ENCODE measurements at regions not wholly inside any gene's neighbourhood (a gene's known extent, or its start where the extent isn't known, plus 50 kb on each side); places are given as distances from the start of the nearest gene placed in this dataset.
"Not testable (repeated sequence)": the region's sequence is repeated elsewhere in the genome, so short reads cannot be mapped to it uniquely, and the experiment has no call there.

- not testable (repeated sequence) for H3K27ac ChIP-seq (ENCODE audit: low read length); H3K4me3 ChIP-seq (ENCODE audit: low read length); H3K27me3 ChIP-seq (ENCODE audit: control insufficient read depth, insufficient read depth, low read length); H3K9me3 ChIP-seq (ENCODE audit: control insufficient read depth, insufficient read depth, low read length); H3K4me1 ChIP-seq (ENCODE audit: control insufficient read depth, insufficient read depth, low read length); H3K36me3 ChIP-seq (ENCODE audit: control insufficient read depth, insufficient read depth, low read length); DNase-seq (ENCODE audit: low read depth, low spot score)
- WGBS (ENCODE audit: insufficient coverage, insufficient read length): no CpG with 5 or more reads among the region's 69 CpGs
Observed at GRCh38 chr17:34039759-34040555, 215.1 kb upstream of the CCL2 start.

DNA sequence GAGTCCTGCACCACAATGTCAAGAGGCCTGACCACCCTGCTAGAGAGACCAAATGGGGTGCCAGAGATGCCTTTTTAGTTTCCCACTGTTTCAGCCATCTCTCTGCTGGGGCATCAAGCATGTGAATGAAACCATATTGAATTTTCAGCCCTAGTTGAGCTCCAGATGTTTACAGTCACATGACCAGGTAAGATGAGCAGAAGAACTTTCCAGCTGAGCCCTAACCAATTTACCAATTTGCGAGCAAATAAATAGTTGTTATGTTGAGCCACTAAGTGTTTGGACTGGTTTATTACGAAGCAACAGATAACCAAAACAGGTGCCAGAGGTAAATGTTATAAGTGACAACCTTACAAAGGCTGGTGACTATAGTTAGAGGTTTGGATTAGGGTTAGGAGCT lies 209.1 kb upstream of the CCL2 start:
- Histone ChIP-seq H3K27me3 (ENCODE audit: control insufficient read depth, insufficient read depth, low read length) (no peaks in the 10 kb centered on the region; the same call in 1 of the 2 replicates), H3K9me3 (ENCODE audit: control insufficient read depth, insufficient read depth, low read length) (no peaks in the 10 kb centered on the region)
- WGBS (ENCODE audit: insufficient coverage, insufficient read length): no CpG with 5 or more reads among the region's 2 CpGs

GRCh38 chr17:34051046-34051445 lies 204.0 kb upstream of the CCL2 start:
- H3K36me3 ChIP-seq (ENCODE audit: control insufficient read depth, insufficient read depth, low read length): no peaks in the 10 kb centered on the region
- no peak for DNase-seq (ENCODE audit: low read depth, low spot score)
- H3K4me3 ChIP-seq (ENCODE audit: low read length): no peak overlapping the region
- H3K9me3 ChIP-seq (ENCODE audit: control insufficient read depth, insufficient read depth, low read length): no peaks in the 10 kb centered on the region
- no peaks in the 10 kb centered on the region; the same call in 1 of the 2 replicates for H3K27me3 ChIP-seq (ENCODE audit: control insufficient read depth, insufficient read depth, low read length)
- no CpG with 5 or more reads among the region's 3 CpGs for WGBS (ENCODE audit: insufficient coverage, insufficient read length)
- no peak overlapping the region for H3K27ac ChIP-seq (ENCODE audit: low read length)
- no peaks in the 10 kb centered on the region for H3K4me1 ChIP-seq (ENCODE audit: control insufficient read depth, insufficient read depth, low read length)

More for the DNA sequence above, 209.1 kb upstream of the CCL2 start:
- DNase-seq (ENCODE audit: low read depth, low spot score): no peak
- no peak overlapping the region for H3K4me3 ChIP-seq (ENCODE audit: low read length)
- no peaks in the 10 kb centered on the region for H3K4me1 ChIP-seq (ENCODE audit: control insufficient read depth, insufficient read depth, low read length)
- no peak overlapping the region for H3K27ac ChIP-seq (ENCODE audit: low read length)
- no peaks in the 10 kb centered on the region for H3K36me3 ChIP-seq (ENCODE audit: control insufficient read depth, insufficient read depth, low read length)

DNA sequence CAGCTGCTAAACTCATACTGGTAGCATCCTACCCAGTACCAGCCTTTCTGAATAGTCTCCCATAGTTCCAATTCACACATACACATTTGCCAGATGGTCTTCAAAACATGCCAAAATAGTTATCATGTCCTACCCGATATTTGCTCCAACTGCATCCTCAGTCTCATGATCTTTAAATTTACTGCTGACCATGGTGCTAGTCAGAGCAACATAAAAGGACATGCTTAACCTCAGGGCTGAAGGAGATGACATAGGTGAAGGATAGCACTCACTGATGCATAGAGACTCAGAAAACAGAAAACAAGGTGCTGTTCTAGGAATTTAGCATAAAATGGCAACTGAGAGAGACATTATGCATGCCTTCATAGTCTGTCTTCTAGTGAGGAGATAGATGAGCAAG lies 200.6 kb upstream of the CCL2 start:
- H3K36me3 ChIP-seq (ENCODE audit: control insufficient read depth, insufficient read depth, low read length): no peaks in the 10 kb centered on the region
- no peaks in the 10 kb centered on the region for H3K4me1 ChIP-seq (ENCODE audit: control insufficient read depth, insufficient read depth, low read length)
- no peaks in the 10 kb centered on the region for H3K27me3 ChIP-seq (ENCODE audit: control insufficient read depth, insufficient read depth, low read length)
- DNase-seq (ENCODE audit: low read depth, low spot score): no peak
- no peak overlapping the region for H3K27ac ChIP-seq (ENCODE audit: low read length)
- no peak overlapping the region for H3K4me3 ChIP-seq (ENCODE audit: low read length)
- no peaks in the 10 kb centered on the region for H3K9me3 ChIP-seq (ENCODE audit: control insufficient read depth, insufficient read depth, low read length)
- WGBS (ENCODE audit: insufficient coverage, insufficient read length): no CpG with 5 or more reads among the region's 1 CpG

- H3K27me3 ChIP-seq (ENCODE audit: control insufficient read depth, insufficient read depth, low read length): no peaks in the 10 kb centered on the region
- no peak for DNase-seq (ENCODE audit: low read depth, low spot score)
- no peak overlapping the region for H3K4me3 ChIP-seq (ENCODE audit: low read length)
- no CpG with 5 or more reads among the region's 3 CpGs for WGBS (ENCODE audit: insufficient coverage, insufficient read length)
- H3K4me1 ChIP-seq (ENCODE audit: control insufficient read depth, insufficient read depth, low read length): no peaks in the 10 kb centered on the region
- no peaks in the 10 kb centered on the region for H3K9me3 ChIP-seq (ENCODE audit: control insufficient read depth, insufficient read depth, low read length)
- no peak overlapping the region for H3K27ac ChIP-seq (ENCODE audit: low read length)
- H3K36me3 ChIP-seq (ENCODE audit: control insufficient read depth, insufficient read depth, low read length): no peaks in the 10 kb centered on the region
Observed at GRCh38 chr17:34055606-34056005, 199.5 kb upstream of the CCL2 start.

GRCh38 chr17:34059423-34060220 lies 195.5 kb upstream of the CCL2 start:
- H3K36me3 ChIP-seq (ENCODE audit: control insufficient read depth, insufficient read depth, low read length): no peaks in the 10 kb centered on the region
- H3K9me3 ChIP-seq (ENCODE audit: control insufficient read depth, insufficient read depth, low read length): no peaks in the 10 kb centered on the region
- WGBS (ENCODE audit: insufficient coverage, insufficient read length): no CpG with 5 or more reads among the region's 10 CpGs

GRCh38 chr17:34066528-34066927 lies 188.6 kb upstream of the CCL2 start:
- no peak overlapping the region for H3K4me3 ChIP-seq (ENCODE audit: low read length)
- no peaks in the 10 kb centered on the region for H3K36me3 ChIP-seq (ENCODE audit: control insufficient read depth, insufficient read depth, low read length)
- WGBS (ENCODE audit: insufficient coverage, insufficient read length): no CpG with 5 or more reads among the region's 3 CpGs
- H3K27ac ChIP-seq (ENCODE audit: low read length): no peak overlapping the region
- DNase-seq (ENCODE audit: low read depth, low spot score): no peak
- no peaks in the 10 kb centered on the region for H3K27me3 ChIP-seq (ENCODE audit: control insufficient read depth, insufficient read depth, low read length)
- no peaks in the 10 kb centered on the region for H3K4me1 ChIP-seq (ENCODE audit: control insufficient read depth, insufficient read depth, low read length)
- no peaks in the 10 kb centered on the region for H3K9me3 ChIP-seq (ENCODE audit: control insufficient read depth, insufficient read depth, low read length)

More at GRCh38 chr17:34059423-34060220, 195.5 kb upstream of the CCL2 start:
- Histone ChIP-seq H3K4me3 (ENCODE audit: low read length) (no peak overlapping the region), H3K27ac (ENCODE audit: low read length) (no peak overlapping the region), H3K27me3 (ENCODE audit: control insufficient read depth, insufficient read depth, low read length) (no peaks in the 10 kb centered on the region), H3K4me1 (ENCODE audit: control insufficient read depth, insufficient read depth, low read length) (no peaks in the 10 kb centered on the region)
- no peak for DNase-seq (ENCODE audit: low read depth, low spot score)

DNA sequence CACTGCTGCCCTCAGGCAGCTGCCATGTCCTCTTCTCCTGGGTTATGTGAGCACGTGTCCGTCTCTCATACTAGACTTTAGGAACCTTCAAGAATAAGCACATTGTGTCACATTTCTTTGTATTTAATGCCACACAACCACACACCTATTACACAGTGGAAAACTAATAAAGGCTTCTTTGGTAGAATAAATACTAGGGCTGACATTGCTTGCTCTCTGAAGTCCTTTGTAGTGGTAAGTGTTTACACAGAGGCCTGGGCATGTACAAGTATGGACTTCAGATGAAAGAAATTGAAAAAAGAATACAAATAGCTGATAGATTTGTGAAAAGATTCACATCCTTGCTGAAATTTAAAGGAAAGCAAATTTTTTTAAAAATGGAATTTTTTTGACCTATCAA lies 188.1 kb upstream of the CCL2 start:
- no peak overlapping the region for H3K27ac ChIP-seq (ENCODE audit: low read length)
- WGBS (ENCODE audit: insufficient coverage, insufficient read length): no CpG with 5 or more reads among the region's 2 CpGs
- H3K27me3 ChIP-seq (ENCODE audit: control insufficient read depth, insufficient read depth, low read length): no peaks in the 10 kb centered on the region
- no peaks in the 10 kb centered on the region for H3K4me1 ChIP-seq (ENCODE audit: control insufficient read depth, insufficient read depth, low read length)
- H3K9me3 ChIP-seq (ENCODE audit: control insufficient read depth, insufficient read depth, low read length): no peaks in the 10 kb centered on the region
- DNase-seq (ENCODE audit: low read depth, low spot score): no peak
- H3K36me3 ChIP-seq (ENCODE audit: control insufficient read depth, insufficient read depth, low read length): no peaks in the 10 kb centered on the region
- H3K4me3 ChIP-seq (ENCODE audit: low read length): no peak overlapping the region

GRCh38 chr17:34068571-34068970 lies 186.5 kb upstream of the CCL2 start:
- Histone ChIP-seq H3K27me3 (ENCODE audit: control insufficient read depth, insufficient read depth, low read length) (no peaks in the 10 kb centered on the region), H3K4me3 (ENCODE audit: low read length) (no peak overlapping the region), H3K27ac (ENCODE audit: low read length) (no peak overlapping the region), H3K9me3 (ENCODE audit: control insufficient read depth, insufficient read depth, low read length) (no peaks in the 10 kb centered on the region), H3K36me3 (ENCODE audit: control insufficient read depth, insufficient read depth, low read length) (no peaks in the 10 kb centered on the region), H3K4me1 (ENCODE audit: control insufficient read depth, insufficient read depth, low read length) (no peaks in the 10 kb centered on the region)
- no CpG with 5 or more reads among the region's 1 CpG for WGBS (ENCODE audit: insufficient coverage, insufficient read length)
- DNase-seq (ENCODE audit: low read depth, low spot score): no peak

DNA sequence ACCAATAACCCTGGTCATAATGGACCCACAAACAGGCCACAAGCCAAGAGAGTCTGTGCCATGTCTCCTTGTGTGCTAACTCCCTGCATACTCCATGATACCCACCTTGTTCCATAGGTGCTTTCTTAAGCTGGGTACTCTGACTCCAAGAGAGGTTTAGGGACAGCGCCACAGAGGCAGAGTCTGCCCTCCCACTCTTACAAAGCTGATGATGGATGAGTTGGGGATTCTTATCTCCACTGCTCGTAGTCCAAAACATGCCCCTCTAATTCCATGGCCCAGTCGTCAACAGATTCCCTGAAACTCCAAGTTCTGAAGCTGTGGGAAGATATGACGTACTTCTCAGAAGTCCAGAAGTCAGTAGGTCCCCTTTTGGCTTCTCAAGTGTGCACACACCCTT lies 184.4 kb upstream of the CCL2 start:
- WGBS (ENCODE audit: insufficient coverage, insufficient read length): no CpG with 5 or more reads among the region's 4 CpGs

More for the DNA sequence above, 184.4 kb upstream of the CCL2 start:
- Histone ChIP-seq H3K4me3 (ENCODE audit: low read length) (no peak overlapping the region), H3K27me3 (ENCODE audit: control insufficient read depth, insufficient read depth, low read length) (no peaks in the 10 kb centered on the region), H3K4me1 (ENCODE audit: control insufficient read depth, insufficient read depth, low read length) (no peaks in the 10 kb centered on the region), H3K9me3 (ENCODE audit: control insufficient read depth, insufficient read depth, low read length) (no peaks in the 10 kb centered on the region), H3K36me3 (ENCODE audit: control insufficient read depth, insufficient read depth, low read length) (no peaks in the 10 kb centered on the region), H3K27ac (ENCODE audit: low read length) (no peak overlapping the region)
- no peak for DNase-seq (ENCODE audit: low read depth, low spot score)

Measured in iPS DF 6.9 (cell line).